H9 (cell line): ENCODE measurements at regions not wholly inside any gene's neighbourhood (a gene's known extent, or its start where the extent isn't known, plus 50 kb on each side); places are given as distances from the start of the nearest gene placed in this dataset.

ENCODE experiments used
- DNase-seq: peaks from one replicate; pipeline ENCODE4 v3.0.0-alpha.2; 2017
- H2AFZ ChIP-seq: one replicate; pipeline ENCODE4 v1.6.1; 2013; ENCODE audit warnings: mild to moderate bottlenecking, low read length, control low read depth, moderate library complexity
- H2AK5ac ChIP-seq: 2 replicates; pipeline ENCODE4 v1.6.1; 2013; ENCODE audit warnings: low read length, control low read depth, mixed read lengths; ENCODE audit not compliant: insufficient read length
- H2BK120ac ChIP-seq: one replicate; pipeline ENCODE4 v1.6.1; 2013; ENCODE audit warnings: low read depth, mild to moderate bottlenecking, low read length, control low read depth, inconsistent platforms; ENCODE audit not compliant: poor library complexity, severe bottlenecking
- H2BK12ac ChIP-seq: 2 replicates; pipeline ENCODE4 v1.6.1; 2013; ENCODE audit warnings: low read length, control low read depth, mixed read lengths, low read depth; ENCODE audit not compliant: insufficient read length
- H2BK15ac ChIP-seq: 2 replicates; pipeline ENCODE4 v1.6.1; 2013; ENCODE audit warnings: low read depth, low read length, control low read depth
- H2BK20ac ChIP-seq: one replicate; pipeline ENCODE4 v1.6.1; 2013; ENCODE audit warnings: low read depth, mild to moderate bottlenecking, low read length, control low read depth, inconsistent platforms; ENCODE audit not compliant: poor library complexity, severe bottlenecking
- H2BK5ac ChIP-seq: 2 replicates; pipeline ENCODE4 v1.6.1; 2013; ENCODE audit warnings: low read length, control low read depth, mixed read lengths; ENCODE audit not compliant: insufficient read length
- H3K14ac ChIP-seq: 2 replicates; pipeline ENCODE4 v1.6.1; 2013; ENCODE audit warnings: low read length, control low read depth; ENCODE audit not compliant: insufficient read depth
- H3K18ac ChIP-seq: 2 replicates; pipeline ENCODE4 v1.6.1; 2013; ENCODE audit warnings: low read depth, mild to moderate bottlenecking, mixed read lengths, low read length, control low read depth; ENCODE audit not compliant: insufficient read length
- H3K23ac ChIP-seq: 2 replicates; pipeline ENCODE4 v1.6.1; 2013; ENCODE audit warnings: low read length, control low read depth, mixed read lengths, low read depth; ENCODE audit not compliant: insufficient read length
- H3K23me2 ChIP-seq: 2 replicates; pipeline ENCODE4 v1.6.1; 2013; ENCODE audit warnings: low read depth, mild to moderate bottlenecking, mixed read lengths, low read length, control low read depth; ENCODE audit not compliant: insufficient read length, poor library complexity, severe bottlenecking
- H3K27ac ChIP-seq: 2 replicates; pipeline ENCODE4 v1.5.1; 2013; ENCODE audit warnings: low read length, control low read depth, mixed read lengths, low read depth; ENCODE audit not compliant: insufficient read length
- H3K27me3 ChIP-seq: 2 replicates; pipeline ENCODE4 v1.6.1; 2013; ENCODE audit warnings: low read length, control low read depth, inconsistent platforms; ENCODE audit not compliant: insufficient read depth
- H3K4ac ChIP-seq: 2 replicates; pipeline ENCODE4 v1.6.1; 2013; ENCODE audit warnings: low read depth, mild to moderate bottlenecking, control low read depth, inconsistent platforms, low read length, moderate library complexity
- H3K4me1 ChIP-seq: 2 replicates; pipeline ENCODE4 v1.6.1; 2013; ENCODE audit warnings: low read length, control low read depth, inconsistent platforms; ENCODE audit not compliant: insufficient read depth
- H3K4me2 ChIP-seq: 2 replicates; pipeline ENCODE4 v1.6.1; 2013; ENCODE audit warnings: low read length, control low read depth, mixed read lengths; ENCODE audit not compliant: insufficient read length, insufficient read depth
- H3K56ac ChIP-seq: 2 replicates; pipeline ENCODE4 v1.6.1; 2013; ENCODE audit warnings: low read depth, mild to moderate bottlenecking, mixed read lengths, low read length, control low read depth; ENCODE audit not compliant: insufficient read length
- H3K79me1 ChIP-seq: 2 replicates; pipeline ENCODE4 v1.6.1; 2013; ENCODE audit warnings: low read depth, mild to moderate bottlenecking, moderate library complexity, low read length, control low read depth, inconsistent platforms; ENCODE audit not compliant: insufficient read depth, poor library complexity, severe bottlenecking
- H3K79me2 ChIP-seq: 2 replicates; pipeline ENCODE4 v1.6.1; 2013; ENCODE audit warnings: low read length, control low read depth, inconsistent platforms; ENCODE audit not compliant: insufficient read depth
- H3K9ac ChIP-seq: 2 replicates; pipeline ENCODE4 v1.6.1; 2013; ENCODE audit warnings: low read length, control low read depth, mixed read lengths; ENCODE audit not compliant: insufficient read length; ENCODE audit errors: extremely low read depth
- H3K9me3 ChIP-seq: one replicate; pipeline ENCODE4 v1.6.1; 2013; ENCODE audit warnings: low read depth, low read length, inconsistent platforms; ENCODE audit not compliant: control insufficient read depth
- H3T11ph ChIP-seq: one replicate; pipeline ENCODE4 v1.6.1; 2013; ENCODE audit warnings: mild to moderate bottlenecking, low read length, control low read depth, inconsistent platforms
- H4K20me1 ChIP-seq: one replicate; pipeline ENCODE4 v1.6.1; 2013; ENCODE audit not compliant: control insufficient read depth, insufficient read length, insufficient read depth
- H4K5ac ChIP-seq: 2 replicates; pipeline ENCODE4 v1.6.1; 2013; ENCODE audit warnings: low read depth, mild to moderate bottlenecking, mixed read lengths, low read length, control low read depth; ENCODE audit not compliant: insufficient read length
- H4K8ac ChIP-seq: replicated peaks from 2 replicates; pipeline ENCODE4 v1.6.1; 2013; ENCODE audit warnings: low read length, control low read depth, mixed read lengths, low read depth; ENCODE audit not compliant: insufficient read length
- H4K91ac ChIP-seq: 2 replicates; pipeline ENCODE4 v1.6.1; 2013; ENCODE audit warnings: low read depth, mild to moderate bottlenecking, moderate library complexity, mixed read lengths, low read length, control low read depth; ENCODE audit not compliant: insufficient read length
- H3K27ac Mint-ChIP-seq, 3 experiments: 2 replicates in 2 of 3; 3 replicates in 1 of 3; pipeline ENCODE4 v1.8.0; 2020 to 2021; ENCODE audit warnings: mixed read lengths in 3 of 3, mild to moderate bottlenecking in 1 of 3, moderate library complexity in 1 of 3
- H3K27me3 Mint-ChIP-seq: 2 replicates; pipeline ENCODE4 v1.8.0; 2021; ENCODE audit warnings: low read depth, mild to moderate bottlenecking, moderate library complexity, mixed read lengths
- H3K36me3 Mint-ChIP-seq, 3 experiments: 2 replicates in 2 of 3; 3 replicates in 1 of 3; pipeline ENCODE4 v1.8.0; 2020 to 2021; ENCODE audit warnings: low read depth in 3 of 3, mixed read lengths in 3 of 3; ENCODE audit not compliant: insufficient read depth in 1 of 3
- H3K4me1 Mint-ChIP-seq, 2 experiments: 2 replicates each; pipeline ENCODE4 v1.8.0; 2020; ENCODE audit warnings: mixed read lengths in 2 of 2
- H3K4me3 Mint-ChIP-seq, 2 experiments: 2 replicates in 1 of 2; 3 replicates in 1 of 2; pipeline ENCODE4 v1.8.0; 2020 to 2021; ENCODE audit warnings: mild to moderate bottlenecking in 2 of 2, mixed read lengths in 2 of 2, moderate library complexity in 1 of 2
- H3K9me3 Mint-ChIP-seq, 2 experiments: 2 replicates in 1 of 2; 3 replicates in 1 of 2; pipeline ENCODE4 v1.8.0; 2020; ENCODE audit warnings: mild to moderate bottlenecking in 2 of 2, mixed read lengths in 2 of 2, moderate library complexity in 1 of 2
- TF ChIP-seq, protein P1 (sequence below): fragments of 200-600 bp; sonication (generic); conservative IDR thresholded peaks from 3 replicates; pipeline ENCODE4 v1.8.0; 2021; ENCODE audit warnings: antibody characterized with exemption, mild to moderate bottlenecking

DNA sequence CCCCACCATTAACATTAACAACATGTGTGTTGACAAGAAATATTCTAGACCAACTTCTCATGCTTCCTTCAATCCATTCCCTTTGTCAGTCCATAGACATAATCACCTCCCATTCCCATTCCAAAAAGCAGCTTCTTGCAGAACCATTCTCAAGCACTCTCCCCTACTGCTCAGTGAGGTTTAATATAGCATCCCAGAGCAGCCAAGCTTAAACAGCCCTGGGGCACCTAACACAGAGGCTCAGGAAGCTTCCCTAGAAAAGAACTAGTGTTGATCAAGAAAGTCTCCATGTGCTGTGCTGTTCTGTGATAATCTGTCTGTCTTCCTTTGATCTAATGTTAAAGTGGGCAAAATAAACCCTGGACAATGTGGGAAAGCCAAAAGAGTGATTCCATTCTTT is 174.2 kb upstream of the NOCT start:
- no peak overlapping the region for H3K56ac ChIP-seq

More for the DNA sequence above, 174.2 kb upstream of the NOCT start:
- no peaks in the 10 kb centered on the region for H3K4me1 ChIP-seq
- H3K4me2 ChIP-seq, result no peak overlapping the region
- no peak overlapping the region for H4K8ac ChIP-seq
- H3K36me3 Mint-ChIP-seq, result no peaks in the 10 kb centered on the region
- H3K9ac ChIP-seq, result no peak overlapping the region
- no peaks in the 10 kb centered on the region for H4K20me1 ChIP-seq
- no peak overlapping the region for H2BK120ac ChIP-seq
- H3K14ac ChIP-seq, result no peak overlapping the region
- H2AFZ ChIP-seq, result no peak overlapping the region
- DNase-seq, result no peak
- TF ChIP-seq, protein P1, sequence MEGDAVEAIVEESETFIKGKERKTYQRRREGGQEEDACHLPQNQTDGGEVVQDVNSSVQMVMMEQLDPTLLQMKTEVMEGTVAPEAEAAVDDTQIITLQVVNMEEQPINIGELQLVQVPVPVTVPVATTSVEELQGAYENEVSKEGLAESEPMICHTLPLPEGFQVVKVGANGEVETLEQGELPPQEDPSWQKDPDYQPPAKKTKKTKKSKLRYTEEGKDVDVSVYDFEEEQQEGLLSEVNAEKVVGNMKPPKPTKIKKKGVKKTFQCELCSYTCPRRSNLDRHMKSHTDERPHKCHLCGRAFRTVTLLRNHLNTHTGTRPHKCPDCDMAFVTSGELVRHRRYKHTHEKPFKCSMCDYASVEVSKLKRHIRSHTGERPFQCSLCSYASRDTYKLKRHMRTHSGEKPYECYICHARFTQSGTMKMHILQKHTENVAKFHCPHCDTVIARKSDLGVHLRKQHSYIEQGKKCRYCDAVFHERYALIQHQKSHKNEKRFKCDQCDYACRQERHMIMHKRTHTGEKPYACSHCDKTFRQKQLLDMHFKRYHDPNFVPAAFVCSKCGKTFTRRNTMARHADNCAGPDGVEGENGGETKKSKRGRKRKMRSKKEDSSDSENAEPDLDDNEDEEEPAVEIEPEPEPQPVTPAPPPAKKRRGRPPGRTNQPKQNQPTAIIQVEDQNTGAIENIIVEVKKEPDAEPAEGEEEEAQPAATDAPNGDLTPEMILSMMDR, result no peak
- no peaks in the 10 kb centered on the region for H3K79me1 ChIP-seq
- H3K79me2 ChIP-seq, result no peaks in the 10 kb centered on the region
- no peak overlapping the region for H2BK20ac ChIP-seq
- H2BK15ac ChIP-seq, result no peak overlapping the region
- no peak overlapping the region for H2BK5ac ChIP-seq
- H3K9me3 ChIP-seq, result no peaks in the 10 kb centered on the region
- H3K27ac Mint-ChIP-seq, result no peak overlapping the region
- no peak overlapping the region for H3K18ac ChIP-seq
- H3K23me2 ChIP-seq, result no peaks in the 10 kb centered on the region
- H3K27me3 Mint-ChIP-seq, result no peaks in the 10 kb centered on the region
- no peak overlapping the region for H3K27ac ChIP-seq
- H2AK5ac ChIP-seq, result no peak overlapping the region
- H3K4ac ChIP-seq, result no peak overlapping the region
- no peak overlapping the region for H3T11ph ChIP-seq
- H3K27me3 ChIP-seq, result no peaks in the 10 kb centered on the region
- no peak overlapping the region for H3K23ac ChIP-seq
- no peak overlapping the region for H4K91ac ChIP-seq
- H2BK12ac ChIP-seq, result no peak overlapping the region
- H4K5ac ChIP-seq, result no peak overlapping the region
- no peaks in the 10 kb centered on the region for H3K9me3 Mint-ChIP-seq
- no peak overlapping the region; a peak in 1 of 5 replicates for H3K4me3 Mint-ChIP-seq
- H3K4me1 Mint-ChIP-seq, result peaks cover 6 to 12% of the 10 kb centered on the region in 2 experiments; a peak in 2 of 4 replicates
